RPMI7951 (cell line): ENCODE measurements at regions not wholly inside any gene's neighbourhood (a gene's known extent, or its start where the extent isn't known, plus 50 kb on each side); places are given as distances from the start of the nearest gene placed in this dataset.
A peak's percentile ranks its signal among the peaks of the same experiment; 100 is the strongest.
"Not testable (repeated sequence)": the region's sequence is repeated elsewhere in the genome, so short reads cannot be mapped to it uniquely, and the experiment has no call there.

Source experiments
- DNase-seq: peaks from one replicate; pipeline ENCODE4 v3.0.0-alpha.2; 2012; ENCODE audit warnings: low read depth

DNA sequence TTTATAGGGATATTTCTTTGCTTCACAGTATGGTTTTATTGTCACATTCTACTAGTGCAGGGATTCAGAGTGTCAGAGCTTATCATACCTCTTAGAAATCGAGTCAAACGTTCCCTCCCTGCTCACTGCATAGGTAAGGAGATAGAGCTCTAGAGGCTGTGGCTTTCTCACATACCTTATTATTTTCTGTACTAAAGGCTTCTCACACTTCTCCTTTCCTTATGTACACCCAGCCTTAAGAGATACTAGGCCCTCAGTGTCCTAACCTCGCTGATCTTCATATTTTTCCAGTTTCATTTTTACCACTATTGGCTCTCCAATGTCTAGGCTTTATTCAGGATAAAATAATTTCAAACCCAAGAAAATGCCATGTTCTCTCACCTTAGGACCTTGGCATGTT is 297.3 kb upstream of the RIOK2 start:
- no peak for DNase-seq

GRCh38 chr5:97488126-97488668 is 305.1 kb upstream of the RIOK2 start:
- no peak for DNase-seq

DNA sequence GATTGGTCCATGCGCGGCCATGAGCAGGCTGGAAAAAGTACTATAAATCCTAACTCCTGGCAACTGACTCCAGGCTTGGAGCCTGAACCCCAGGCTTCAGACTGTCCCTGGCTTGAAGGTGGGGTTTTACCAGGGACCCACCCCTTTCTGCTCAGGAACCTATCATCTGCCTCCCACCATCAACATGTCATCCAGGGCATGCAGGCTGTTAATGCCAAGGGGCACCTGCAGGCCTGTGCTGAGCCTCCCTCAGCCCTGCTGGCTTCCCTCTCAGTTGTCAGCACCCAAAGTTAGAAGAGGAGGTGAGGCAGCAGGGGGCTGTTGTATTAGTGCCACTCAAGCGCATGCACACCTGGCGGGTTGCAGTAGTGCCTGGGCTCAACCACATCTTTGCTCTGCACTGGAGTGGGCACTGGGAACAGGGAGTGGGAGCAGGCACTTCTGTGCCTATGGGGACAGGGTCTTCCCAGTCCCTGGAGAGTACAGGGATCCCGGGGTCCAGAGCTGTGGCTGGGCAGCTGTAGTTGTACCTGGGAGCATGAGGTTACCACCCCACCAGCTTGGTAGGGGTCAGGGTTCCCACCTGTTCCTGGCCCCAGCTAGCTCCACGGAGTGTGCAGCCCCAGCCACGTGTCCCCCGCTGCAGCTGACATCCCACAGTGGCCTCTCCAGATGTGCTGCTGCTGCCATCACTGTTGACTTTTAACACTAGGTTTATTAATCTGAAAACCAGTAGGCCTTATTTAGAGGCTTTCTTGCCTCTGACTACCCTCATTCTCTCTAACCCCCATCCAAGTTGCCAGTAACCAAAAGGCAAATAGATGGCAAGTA is 306.2 kb upstream of the RIOK2 start:
- DNase-seq = no peak

DNA sequence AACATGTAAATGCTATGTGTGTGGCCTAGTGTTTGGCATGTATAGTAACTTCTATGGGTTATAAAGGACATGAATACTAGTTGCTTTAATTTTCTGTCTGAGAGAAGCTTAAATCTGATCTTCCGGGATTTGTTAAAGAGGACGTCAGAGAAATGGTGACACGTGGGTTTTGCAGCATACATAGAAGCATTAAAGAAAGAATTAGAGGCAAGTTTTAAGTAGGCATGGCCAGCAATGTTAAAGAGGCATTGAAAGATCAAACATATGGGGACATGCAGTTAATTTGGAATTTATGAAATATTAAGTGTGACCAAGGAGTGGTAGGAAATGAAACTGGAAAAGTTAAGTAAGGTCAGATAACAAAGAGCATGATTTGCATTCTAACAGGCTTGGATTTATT is 311.4 kb upstream of the RIOK2 start:
- no peak for DNase-seq

DNA sequence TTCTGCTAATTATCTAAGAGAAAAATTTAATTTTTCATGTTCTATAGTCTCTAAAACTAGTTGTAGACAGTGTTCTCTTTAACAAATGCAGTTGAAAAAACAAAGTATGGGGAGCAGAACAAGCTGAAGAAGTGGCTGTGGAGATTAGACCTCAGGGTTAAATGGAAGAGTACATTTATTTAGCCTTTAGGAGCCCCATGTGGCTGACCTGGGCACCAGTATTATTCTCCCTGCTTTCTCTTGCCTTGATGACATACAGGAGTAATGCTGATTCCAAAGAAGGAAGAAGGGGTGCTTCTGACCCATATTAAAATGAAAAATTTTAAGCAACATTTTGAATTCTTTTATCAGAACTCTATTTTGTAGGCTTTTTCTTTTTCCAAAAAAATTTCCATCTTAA is 312.3 kb upstream of the RIOK2 start:
- no peak for DNase-seq

- DNase-seq = no peak
These were observed 313.0 kb upstream of the RIOK2 start for GRCh38 chr5:97496037-97496436.

DNA sequence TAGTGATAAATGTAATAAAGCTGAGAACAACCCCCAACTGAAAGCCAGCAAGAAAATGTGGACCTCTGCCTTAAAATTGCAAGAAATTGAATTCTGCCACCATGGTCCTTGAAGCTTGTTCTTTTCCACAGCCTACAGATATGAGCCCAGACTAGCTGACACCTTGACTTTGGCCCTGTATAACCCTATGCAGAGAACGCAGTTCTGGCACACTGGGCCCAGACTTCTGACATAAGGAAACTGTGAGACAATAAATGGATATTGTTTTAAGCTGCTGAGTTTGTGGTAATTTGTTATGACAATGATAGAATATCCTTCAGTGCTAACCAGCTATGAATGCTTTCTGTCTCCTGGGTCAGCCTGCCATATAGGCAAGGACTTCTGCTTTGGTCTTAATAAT is 315.6 kb upstream of the RIOK2 start:
- DNase-seq = no peak

DNA sequence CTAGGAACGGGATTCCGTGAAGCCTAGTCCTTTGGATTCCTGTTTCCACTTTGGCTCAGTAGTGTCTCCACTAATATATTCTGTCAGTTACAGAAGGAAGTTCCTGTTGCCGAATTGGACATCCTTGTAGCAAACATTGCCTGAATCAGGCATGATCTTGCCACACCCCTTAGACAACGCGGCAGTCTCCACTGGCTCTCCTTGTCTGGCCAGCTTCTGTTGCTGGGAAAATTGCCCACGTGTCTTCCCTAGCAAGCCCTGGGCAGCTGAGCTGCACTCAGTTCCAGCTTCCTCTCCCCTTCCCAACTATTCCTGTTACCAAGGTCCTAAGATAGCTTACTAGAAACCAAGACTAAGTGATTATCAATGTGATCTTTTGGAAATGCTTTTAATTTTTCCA is 316.6 kb upstream of the RIOK2 start:
- no peak for DNase-seq

- no peak for DNase-seq
These were observed 318.4 kb upstream of the RIOK2 start for GRCh38 chr5:97501286-97501964.

DNA sequence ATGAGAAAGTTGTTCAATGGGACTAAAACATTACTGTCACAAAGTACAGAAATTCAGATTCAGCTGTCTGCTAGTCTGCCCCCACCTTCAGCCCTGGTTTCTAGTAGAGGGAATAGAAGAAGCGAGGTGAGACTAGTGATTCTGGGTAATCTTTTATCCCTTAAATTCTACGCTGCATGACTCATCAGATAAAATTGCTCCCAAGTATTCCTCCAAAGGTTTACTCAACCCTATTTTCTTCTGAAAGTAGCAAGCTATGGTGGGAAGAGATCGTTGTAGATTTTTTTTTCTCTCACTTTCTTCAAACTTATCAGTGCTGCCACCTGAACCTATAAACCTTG is 318.9 kb upstream of the RIOK2 start:
- no peak for DNase-seq

DNA sequence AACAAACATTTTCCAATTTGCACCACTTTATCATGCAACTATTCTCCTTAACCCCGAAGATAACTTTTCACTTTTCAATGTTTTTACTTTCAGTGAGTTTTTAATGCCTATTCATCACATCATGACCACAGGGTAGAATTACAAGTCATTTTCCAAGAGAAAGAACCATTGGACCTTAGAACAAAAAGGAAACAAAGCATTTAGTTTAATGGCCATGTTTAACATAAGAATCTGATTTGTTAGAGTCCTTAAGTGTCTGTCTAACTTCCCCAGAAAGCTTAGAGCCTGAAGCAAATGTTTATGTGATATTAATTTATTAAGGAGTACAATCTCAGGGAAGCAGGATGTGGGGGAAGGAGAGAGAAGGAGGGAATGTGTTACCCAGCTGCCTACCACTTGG is 325.8 kb upstream of the RIOK2 start:
- no peak for DNase-seq

GRCh38 chr5:97519565-97519964 is 336.5 kb upstream of the RIOK2 start:
- not testable (repeated sequence) for DNase-seq

- not testable (repeated sequence) for DNase-seq
These were observed 340.3 kb upstream of the RIOK2 start for GRCh38 chr5:97523336-97523735.

DNA sequence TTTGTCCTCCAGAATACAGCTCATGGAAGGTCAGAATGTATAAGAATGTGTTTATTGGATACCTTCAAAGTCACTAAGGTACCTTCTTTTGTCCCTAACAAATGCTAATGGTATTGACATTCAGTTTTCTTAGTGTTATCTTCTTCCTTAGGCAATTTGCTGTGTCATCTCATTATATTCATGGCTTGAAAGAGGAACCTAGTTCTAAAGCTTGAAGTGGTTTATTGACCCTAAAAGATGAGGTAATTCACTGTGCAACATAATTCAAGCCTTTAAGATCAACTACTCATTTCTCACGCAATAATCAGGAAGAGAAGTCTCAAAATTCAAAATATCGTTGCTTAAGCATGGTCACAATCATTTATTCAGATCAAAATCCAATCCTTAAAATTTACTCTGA is 342.7 kb upstream of the RIOK2 start:
- no peak for DNase-seq

GRCh38 chr5:97528941-97529340 is 345.9 kb upstream of the RIOK2 start:
- peak; percentile 34 for DNase-seq

DNA sequence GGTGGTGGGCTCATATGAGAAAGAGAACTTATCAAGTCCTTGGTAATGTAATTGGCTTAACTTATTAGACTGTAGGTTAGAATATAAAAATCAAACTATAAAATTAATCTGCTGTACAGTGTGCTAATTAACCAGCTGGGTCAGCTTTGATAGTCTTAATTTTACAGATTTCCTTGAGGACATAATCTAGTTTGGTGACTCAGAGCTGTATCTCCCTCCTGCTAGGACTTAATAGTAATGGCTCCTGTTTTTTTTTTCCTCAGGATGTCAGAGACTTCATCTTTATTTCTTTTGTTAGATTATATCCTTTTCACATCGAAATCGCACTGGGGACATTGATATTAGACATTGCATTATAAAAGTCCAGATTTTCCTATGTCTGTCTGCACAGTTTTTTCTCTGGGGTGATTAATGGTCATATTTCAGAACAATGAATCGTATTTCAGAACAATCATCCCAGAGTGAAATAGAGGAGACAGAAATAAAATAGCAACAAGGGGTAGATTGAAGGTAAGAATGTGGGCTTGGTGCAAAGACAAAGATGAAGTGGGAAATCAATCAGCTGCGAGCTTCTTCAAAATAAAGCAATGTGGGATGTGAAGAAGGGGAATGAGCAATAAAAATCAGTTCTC is 346.4 kb upstream of the RIOK2 start:
- DNase-seq = no peak

DNA sequence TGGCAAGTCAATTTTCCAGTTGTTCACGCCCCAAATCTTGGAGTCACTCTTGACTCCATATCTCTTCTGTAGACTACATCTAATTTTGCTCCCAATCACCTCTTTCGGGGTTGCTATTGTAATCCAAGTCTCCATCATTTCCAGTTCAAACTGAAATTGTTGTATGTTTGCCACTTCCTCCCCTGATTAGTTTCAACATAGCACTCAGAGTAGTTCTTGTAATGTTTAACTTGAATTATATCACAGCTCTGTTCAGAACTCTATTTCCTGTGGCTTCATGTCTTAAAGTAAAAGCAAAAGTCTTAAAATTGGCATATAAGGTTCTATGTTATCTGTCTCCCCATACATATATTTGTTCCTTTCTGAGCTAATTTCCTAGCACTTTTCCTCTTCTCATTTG is 348.5 kb upstream of the RIOK2 start:
- DNase-seq = no peak

DNA sequence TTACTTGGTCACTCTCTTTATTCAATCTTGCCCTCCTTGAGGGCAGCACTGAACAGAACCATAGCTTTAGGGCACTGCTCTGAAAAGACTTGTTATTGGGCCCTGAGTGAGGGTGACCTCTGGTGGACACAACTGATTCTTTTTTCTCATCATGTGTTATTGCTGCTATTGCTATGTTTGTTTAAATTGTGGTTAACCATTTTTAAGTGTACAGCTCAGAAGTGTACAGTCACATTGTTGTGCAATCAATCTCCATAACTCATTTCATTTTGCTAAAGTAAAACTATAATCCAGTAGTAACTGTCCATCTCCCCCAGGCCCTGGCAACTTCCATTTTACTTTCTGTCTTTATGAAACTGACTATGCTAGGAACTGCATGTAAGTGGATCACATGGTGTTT is 351.1 kb upstream of the RIOK2 start:
- peak; percentile 55 for DNase-seq

GRCh38 chr5:97536683-97537082 is 353.6 kb upstream of the RIOK2 start:
- no peak for DNase-seq

DNA sequence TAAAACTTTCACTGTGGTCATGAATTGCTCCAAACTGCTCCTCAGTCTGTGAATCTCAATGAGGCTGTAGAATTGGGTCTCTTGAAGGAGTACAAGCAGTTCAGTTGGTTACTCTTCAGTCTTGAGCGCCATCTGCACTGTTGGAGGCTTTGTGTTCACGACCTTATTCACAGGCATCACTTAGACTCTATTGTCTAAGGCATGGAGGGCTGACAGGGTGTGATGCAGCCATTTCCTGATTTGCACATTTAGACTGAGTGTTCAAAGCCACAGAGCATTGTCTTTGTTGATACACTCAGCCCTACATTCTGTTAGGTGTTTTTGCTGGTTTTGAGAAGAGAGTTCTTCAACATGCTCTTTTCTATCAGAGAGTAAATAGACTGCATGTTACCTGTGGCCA is 355.9 kb upstream of the RIOK2 start:
- no peak for DNase-seq

GRCh38 chr5:97541864-97542263 is 358.8 kb upstream of the RIOK2 start:
- no peak for DNase-seq

GRCh38 chr5:97542469-97542868 is 359.4 kb upstream of the RIOK2 start:
- DNase-seq = no peak

DNA sequence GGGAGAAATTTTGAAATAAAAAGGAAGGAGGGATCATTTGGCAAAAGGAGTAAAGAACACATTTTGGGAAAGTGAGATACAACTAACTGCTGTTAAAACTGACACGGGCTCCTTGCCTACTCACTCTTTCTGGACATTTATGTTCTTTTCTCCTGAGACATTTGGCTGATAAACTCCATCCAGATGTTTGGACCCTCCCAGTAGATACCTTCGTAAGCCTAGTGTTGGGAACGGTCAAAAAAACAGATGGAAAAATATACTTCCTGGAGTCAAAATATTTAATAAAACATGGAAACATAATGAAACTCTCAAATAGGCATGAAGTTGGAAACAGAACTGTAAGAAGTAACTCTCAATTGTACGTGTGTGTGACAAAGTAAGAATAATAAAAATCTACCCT is 360.1 kb upstream of the RIOK2 start:
- no peak for DNase-seq
